GM23338 (cell line): ENCODE measurements at regions not wholly inside any gene's neighbourhood (a gene's known extent, or its start where the extent isn't known, plus 50 kb on each side); places are given as distances from the start of the nearest gene placed in this dataset.
A peak's percentile ranks its signal among the peaks of the same experiment; 100 is the strongest.

ENCODE experiments used
- ATAC-seq: fragments of 200-7000 bp; cut with Tn5 transposase; 3 replicates; pipeline ENCODE4 v1.9.1; 2020
- DNase-seq: peaks from one replicate; pipeline ENCODE4 v3.0.0-alpha.2; 2015; ENCODE audit warnings: low spot score
- H2AFZ ChIP-seq: fragments of 200-600 bp; sonication (generic); 2 replicates; pipeline ENCODE4 v1.8.0; 2016; ENCODE audit warnings: antibody characterized with exemption, mild to moderate bottlenecking, moderate library complexity
- H3F3A ChIP-seq: fragments of 200-600 bp; sonication (generic); replicated peaks from 2 replicates; pipeline ENCODE4 v1.8.0; 2017; ENCODE audit warnings: antibody characterized with exemption, mixed run types, low read depth
- H3K27ac ChIP-seq: fragments of 200-600 bp; sonication (generic); 2 replicates; pipeline ENCODE4 v1.6.1; 2016; ENCODE audit warnings: low read depth
- H3K27me3 ChIP-seq: fragments of 200-600 bp; sonication (generic); 2 replicates; pipeline ENCODE4 v1.8.0; 2016; ENCODE audit warnings: mild to moderate bottlenecking, mixed run types, moderate library complexity; ENCODE audit not compliant: insufficient read depth
- H3K36me3 ChIP-seq: fragments of 200-600 bp; sonication (generic); 2 replicates; pipeline ENCODE4 v1.8.0; 2016; ENCODE audit warnings: mild to moderate bottlenecking; ENCODE audit not compliant: insufficient read depth
- H3K4me1 ChIP-seq: fragments of 200-600 bp; sonication (generic); 2 replicates; pipeline ENCODE4 v1.8.0; 2016; ENCODE audit warnings: mild to moderate bottlenecking, moderate library complexity; ENCODE audit not compliant: insufficient read depth
- H3K4me2 ChIP-seq: fragments of 200-600 bp; sonication (generic); 2 replicates; pipeline ENCODE4 v1.7.1; 2017; ENCODE audit warnings: mixed run types
- H3K4me3 ChIP-seq: fragments of 200-600 bp; sonication (generic); 2 replicates; pipeline ENCODE4 v1.6.1; 2016; ENCODE audit warnings: mixed run types
- H3K79me2 ChIP-seq: fragments of 200-600 bp; sonication (generic); replicated peaks from 2 replicates; pipeline ENCODE4 v1.8.0; 2017; ENCODE audit warnings: mild to moderate bottlenecking; ENCODE audit not compliant: insufficient read depth
- H3K9me2 ChIP-seq: fragments of 200-600 bp; sonication (generic); 2 replicates; pipeline ENCODE4 v1.8.0; 2017; ENCODE audit not compliant: insufficient read depth
- H4K20me1 ChIP-seq: fragments of 200-600 bp; sonication (generic); replicated peaks from 2 replicates; pipeline ENCODE4 v1.8.0; 2017; ENCODE audit warnings: mild to moderate bottlenecking; ENCODE audit not compliant: insufficient read depth
- H3K27ac Mint-ChIP-seq: 2 replicates; pipeline ENCODE4 v1.8.0; 2020; ENCODE audit warnings: inconsistent platforms, mild to moderate bottlenecking, moderate library complexity, mixed read lengths
- H3K27me3 Mint-ChIP-seq: 3 replicates; pipeline ENCODE4 v1.8.0; 2022; ENCODE audit warnings: low read depth, mild to moderate bottlenecking, moderate library complexity, mixed read lengths, inconsistent platforms; ENCODE audit not compliant: insufficient read depth, poor library complexity
- H3K36me3 Mint-ChIP-seq: 3 replicates; pipeline ENCODE4 v1.8.0; 2021; ENCODE audit warnings: low read depth, mild to moderate bottlenecking, inconsistent platforms, moderate library complexity, mixed read lengths
- H3K4me1 Mint-ChIP-seq: 3 replicates; pipeline ENCODE4 v1.8.0; 2020; ENCODE audit warnings: mild to moderate bottlenecking, inconsistent platforms, mixed read lengths
- H3K4me3 Mint-ChIP-seq: 3 replicates; pipeline ENCODE4 v1.8.0; 2021; ENCODE audit warnings: moderate library complexity, mild to moderate bottlenecking, inconsistent platforms, mixed read lengths
- H3K9me3 Mint-ChIP-seq: 3 replicates; pipeline ENCODE4 v1.8.0; 2020; ENCODE audit warnings: moderate library complexity, mild to moderate bottlenecking, inconsistent platforms, mixed read lengths
- CREB1 ChIP-seq: fragments of 250-450 bp; sonication (Bioruptor Pico); IDR thresholded peaks from 2 replicates; pipeline ENCODE4 v1.5.0; 2020; ENCODE audit warnings: low read depth, mild to moderate bottlenecking, moderate library complexity
- EZH2 ChIP-seq: fragments of 200-600 bp; sonication (generic); IDR thresholded peaks from one replicate; pipeline ENCODE4 v1.8.0; 2017; ENCODE audit warnings: antibody characterized with exemption, mild to moderate bottlenecking, low read depth; ENCODE audit not compliant: unreplicated experiment
- JUNB ChIP-seq: IDR thresholded peaks from one replicate; pipeline ENCODE4 v1.6.1; 2016; ENCODE audit warnings: antibody characterized with exemption; ENCODE audit not compliant: unreplicated experiment
- POLR2AphosphoS5 ChIP-seq: IDR thresholded peaks from 2 replicates; pipeline ENCODE4 v1.6.1; 2016; ENCODE audit warnings: antibody characterized with exemption, low read depth
- STAT1 ChIP-seq: IDR thresholded peaks from one replicate; pipeline ENCODE4 v1.6.1; 2016; ENCODE audit warnings: antibody characterized with exemption; ENCODE audit not compliant: unreplicated experiment
- ZNF114 ChIP-seq: fragments of 250-450 bp; sonication (Bioruptor Pico); IDR thresholded peaks from 2 replicates; pipeline ENCODE4 v1.5.0; 2020; ENCODE audit warnings: mild to moderate bottlenecking, moderate library complexity
- ZNF331 ChIP-seq: fragments of 250-450 bp; sonication (Bioruptor Pico); IDR thresholded peaks from 2 replicates; pipeline ENCODE4 v1.5.0; 2020; ENCODE audit warnings: low read depth, mild to moderate bottlenecking, moderate library complexity
- TF ChIP-seq, protein P1 (sequence below), 2 experiments: fragments of 200-600 bp in 1 of 2; sonication (generic) in 1 of 2; conservative IDR thresholded peaks; 2 replicates each; pipeline versions ENCODE4 v1.5.1 to v1.6.1; 2016 to 2017; ENCODE audit warnings: antibody characterized with exemption in 2 of 2, low read depth in 2 of 2, mild to moderate bottlenecking in 2 of 2, moderate library complexity in 1 of 2
- TF ChIP-seq, protein P2 (sequence below): IDR thresholded peaks from one replicate; pipeline ENCODE4 v1.6.1; 2018; ENCODE audit warnings: antibody characterized with exemption; ENCODE audit not compliant: unreplicated experiment
- TF ChIP-seq, protein P3 (sequence below): fragments of 250-450 bp; sonication (Bioruptor Pico); IDR thresholded peaks from 2 replicates; pipeline ENCODE4 v1.5.0; 2020; ENCODE audit warnings: mild to moderate bottlenecking, moderate library complexity

DNA sequence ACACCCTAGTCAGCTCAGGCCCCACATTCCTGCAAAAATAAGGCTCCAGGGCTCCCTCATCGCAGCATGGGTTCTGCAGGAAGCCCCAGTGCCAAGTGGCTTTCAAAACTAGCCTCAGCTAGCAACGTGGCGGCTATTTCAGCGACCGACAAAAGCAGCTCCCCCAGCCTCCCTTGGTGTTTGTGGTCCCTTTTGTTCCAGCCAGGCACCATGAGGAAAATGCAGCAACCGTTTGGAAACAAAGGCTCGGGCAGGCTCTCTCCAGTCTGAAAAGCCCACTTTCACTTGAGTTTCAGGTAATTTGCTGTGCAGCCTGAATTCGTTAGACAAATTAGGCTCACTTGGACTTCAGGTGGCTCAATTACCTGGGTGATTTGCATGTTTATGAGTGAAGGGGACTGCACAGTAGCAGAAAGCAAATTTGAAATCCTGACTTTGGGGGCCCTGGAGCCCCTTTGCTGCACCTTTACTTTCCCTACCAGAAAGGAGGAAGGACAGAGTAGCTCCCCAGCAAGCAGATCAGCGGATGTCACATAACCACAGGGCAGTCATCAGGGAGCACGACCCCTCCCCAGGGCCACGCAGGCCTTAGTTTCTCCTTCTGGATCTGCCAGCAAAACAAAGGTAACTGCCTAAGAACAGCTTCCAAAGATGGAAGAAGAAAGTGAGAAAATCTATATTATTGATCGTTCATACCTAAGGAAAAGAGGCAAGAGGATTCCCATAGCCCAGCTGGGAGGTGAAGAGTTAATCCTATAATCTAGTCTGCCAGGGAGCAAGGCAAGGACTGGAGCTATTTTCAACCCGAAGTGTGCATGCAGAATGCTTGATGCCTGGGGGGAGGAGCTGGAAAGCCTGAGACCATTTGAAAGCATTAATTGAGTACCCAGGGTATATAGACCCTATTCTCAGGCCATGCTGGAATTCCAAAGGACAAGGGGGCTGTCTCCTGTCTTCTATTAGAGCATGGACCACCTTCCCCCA is 143.1 kb upstream of the SDK2 start (continued):
- TF ChIP-seq CREB1 (no peak), EZH2 (no peak)
- TF ChIP-seq, protein P1, sequence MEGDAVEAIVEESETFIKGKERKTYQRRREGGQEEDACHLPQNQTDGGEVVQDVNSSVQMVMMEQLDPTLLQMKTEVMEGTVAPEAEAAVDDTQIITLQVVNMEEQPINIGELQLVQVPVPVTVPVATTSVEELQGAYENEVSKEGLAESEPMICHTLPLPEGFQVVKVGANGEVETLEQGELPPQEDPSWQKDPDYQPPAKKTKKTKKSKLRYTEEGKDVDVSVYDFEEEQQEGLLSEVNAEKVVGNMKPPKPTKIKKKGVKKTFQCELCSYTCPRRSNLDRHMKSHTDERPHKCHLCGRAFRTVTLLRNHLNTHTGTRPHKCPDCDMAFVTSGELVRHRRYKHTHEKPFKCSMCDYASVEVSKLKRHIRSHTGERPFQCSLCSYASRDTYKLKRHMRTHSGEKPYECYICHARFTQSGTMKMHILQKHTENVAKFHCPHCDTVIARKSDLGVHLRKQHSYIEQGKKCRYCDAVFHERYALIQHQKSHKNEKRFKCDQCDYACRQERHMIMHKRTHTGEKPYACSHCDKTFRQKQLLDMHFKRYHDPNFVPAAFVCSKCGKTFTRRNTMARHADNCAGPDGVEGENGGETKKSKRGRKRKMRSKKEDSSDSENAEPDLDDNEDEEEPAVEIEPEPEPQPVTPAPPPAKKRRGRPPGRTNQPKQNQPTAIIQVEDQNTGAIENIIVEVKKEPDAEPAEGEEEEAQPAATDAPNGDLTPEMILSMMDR (conservative IDR thresholded peaks at IDR 0.05; ENCODE audit: low read depth in 2 of 2) = no peak

DNA sequence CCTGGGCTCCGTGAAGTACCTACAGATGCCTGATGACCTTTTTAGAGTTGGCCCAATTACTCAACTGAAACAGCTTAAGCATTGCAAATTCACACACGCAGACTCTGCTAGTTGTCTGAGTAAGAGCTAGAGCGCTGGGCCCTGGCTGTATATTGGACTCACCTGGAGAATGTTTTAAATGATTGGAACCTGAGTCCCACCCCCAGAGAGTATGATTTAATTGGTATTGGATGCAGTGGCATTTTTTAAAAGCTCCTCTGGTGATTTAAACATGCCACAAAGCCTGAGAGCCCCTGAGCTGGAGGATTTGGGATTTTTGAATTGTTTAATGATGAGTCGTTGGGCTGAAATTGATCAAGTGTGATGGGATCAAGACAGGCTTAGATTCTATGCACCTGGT is 143.9 kb upstream of the SDK2 start:
- 0 out of 2 replicates have a peak overlapping the region, but pooled peaks have one; percentile 38 for H3K4me2 ChIP-seq
- Mint-ChIP-seq H3K36me3 (no peaks in the 10 kb centered on the region), H3K4me1 (peaks cover 42% of the 10 kb centered on the region), H3K27me3 (peaks cover 7% of the 10 kb centered on the region), H3K9me3 (peaks cover 2% of the 10 kb centered on the region; the same call in 1 of the 3 replicates), H3K4me3 (no peak overlapping the region), H3K27ac (no peak overlapping the region)
- DNase-seq = no peak
- H3K4me1 ChIP-seq = peaks cover 19% of the 10 kb centered on the region
- H3K79me2 ChIP-seq = no peaks in the 10 kb centered on the region
- no peaks in the 10 kb centered on the region for H3F3A ChIP-seq
- H3K4me3 ChIP-seq = no peak overlapping the region
- no peaks in the 10 kb centered on the region for H4K20me1 ChIP-seq
- no peak for ATAC-seq
- H2AFZ ChIP-seq = peak overlapping the region; percentile 91
- no peak overlapping the region for H3K27ac ChIP-seq
- H3K9me2 ChIP-seq = no peaks in the 10 kb centered on the region
- no peaks in the 10 kb centered on the region for H3K27me3 ChIP-seq
- no peaks in the 10 kb centered on the region for H3K36me3 ChIP-seq
- no peak for TF ChIP-seq ZNF331 (CRISPR knock-in tag)
- no peak for TF ChIP-seq CREB1
- no peak for TF ChIP-seq POLR2AphosphoS5
- TF ChIP-seq ZNF114 (CRISPR knock-in tag) = no peak
- no peak for TF ChIP-seq JUNB
- TF ChIP-seq, protein P2, sequence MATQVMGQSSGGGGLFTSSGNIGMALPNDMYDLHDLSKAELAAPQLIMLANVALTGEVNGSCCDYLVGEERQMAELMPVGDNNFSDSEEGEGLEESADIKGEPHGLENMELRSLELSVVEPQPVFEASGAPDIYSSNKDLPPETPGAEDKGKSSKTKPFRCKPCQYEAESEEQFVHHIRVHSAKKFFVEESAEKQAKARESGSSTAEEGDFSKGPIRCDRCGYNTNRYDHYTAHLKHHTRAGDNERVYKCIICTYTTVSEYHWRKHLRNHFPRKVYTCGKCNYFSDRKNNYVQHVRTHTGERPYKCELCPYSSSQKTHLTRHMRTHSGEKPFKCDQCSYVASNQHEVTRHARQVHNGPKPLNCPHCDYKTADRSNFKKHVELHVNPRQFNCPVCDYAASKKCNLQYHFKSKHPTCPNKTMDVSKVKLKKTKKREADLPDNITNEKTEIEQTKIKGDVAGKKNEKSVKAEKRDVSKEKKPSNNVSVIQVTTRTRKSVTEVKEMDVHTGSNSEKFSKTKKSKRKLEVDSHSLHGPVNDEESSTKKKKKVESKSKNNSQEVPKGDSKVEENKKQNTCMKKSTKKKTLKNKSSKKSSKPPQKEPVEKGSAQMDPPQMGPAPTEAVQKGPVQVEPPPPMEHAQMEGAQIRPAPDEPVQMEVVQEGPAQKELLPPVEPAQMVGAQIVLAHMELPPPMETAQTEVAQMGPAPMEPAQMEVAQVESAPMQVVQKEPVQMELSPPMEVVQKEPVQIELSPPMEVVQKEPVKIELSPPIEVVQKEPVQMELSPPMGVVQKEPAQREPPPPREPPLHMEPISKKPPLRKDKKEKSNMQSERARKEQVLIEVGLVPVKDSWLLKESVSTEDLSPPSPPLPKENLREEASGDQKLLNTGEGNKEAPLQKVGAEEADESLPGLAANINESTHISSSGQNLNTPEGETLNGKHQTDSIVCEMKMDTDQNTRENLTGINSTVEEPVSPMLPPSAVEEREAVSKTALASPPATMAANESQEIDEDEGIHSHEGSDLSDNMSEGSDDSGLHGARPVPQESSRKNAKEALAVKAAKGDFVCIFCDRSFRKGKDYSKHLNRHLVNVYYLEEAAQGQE = no peak
- TF ChIP-seq STAT1 = no peak
- no peak for TF ChIP-seq EZH2
- TF ChIP-seq, protein P3, sequence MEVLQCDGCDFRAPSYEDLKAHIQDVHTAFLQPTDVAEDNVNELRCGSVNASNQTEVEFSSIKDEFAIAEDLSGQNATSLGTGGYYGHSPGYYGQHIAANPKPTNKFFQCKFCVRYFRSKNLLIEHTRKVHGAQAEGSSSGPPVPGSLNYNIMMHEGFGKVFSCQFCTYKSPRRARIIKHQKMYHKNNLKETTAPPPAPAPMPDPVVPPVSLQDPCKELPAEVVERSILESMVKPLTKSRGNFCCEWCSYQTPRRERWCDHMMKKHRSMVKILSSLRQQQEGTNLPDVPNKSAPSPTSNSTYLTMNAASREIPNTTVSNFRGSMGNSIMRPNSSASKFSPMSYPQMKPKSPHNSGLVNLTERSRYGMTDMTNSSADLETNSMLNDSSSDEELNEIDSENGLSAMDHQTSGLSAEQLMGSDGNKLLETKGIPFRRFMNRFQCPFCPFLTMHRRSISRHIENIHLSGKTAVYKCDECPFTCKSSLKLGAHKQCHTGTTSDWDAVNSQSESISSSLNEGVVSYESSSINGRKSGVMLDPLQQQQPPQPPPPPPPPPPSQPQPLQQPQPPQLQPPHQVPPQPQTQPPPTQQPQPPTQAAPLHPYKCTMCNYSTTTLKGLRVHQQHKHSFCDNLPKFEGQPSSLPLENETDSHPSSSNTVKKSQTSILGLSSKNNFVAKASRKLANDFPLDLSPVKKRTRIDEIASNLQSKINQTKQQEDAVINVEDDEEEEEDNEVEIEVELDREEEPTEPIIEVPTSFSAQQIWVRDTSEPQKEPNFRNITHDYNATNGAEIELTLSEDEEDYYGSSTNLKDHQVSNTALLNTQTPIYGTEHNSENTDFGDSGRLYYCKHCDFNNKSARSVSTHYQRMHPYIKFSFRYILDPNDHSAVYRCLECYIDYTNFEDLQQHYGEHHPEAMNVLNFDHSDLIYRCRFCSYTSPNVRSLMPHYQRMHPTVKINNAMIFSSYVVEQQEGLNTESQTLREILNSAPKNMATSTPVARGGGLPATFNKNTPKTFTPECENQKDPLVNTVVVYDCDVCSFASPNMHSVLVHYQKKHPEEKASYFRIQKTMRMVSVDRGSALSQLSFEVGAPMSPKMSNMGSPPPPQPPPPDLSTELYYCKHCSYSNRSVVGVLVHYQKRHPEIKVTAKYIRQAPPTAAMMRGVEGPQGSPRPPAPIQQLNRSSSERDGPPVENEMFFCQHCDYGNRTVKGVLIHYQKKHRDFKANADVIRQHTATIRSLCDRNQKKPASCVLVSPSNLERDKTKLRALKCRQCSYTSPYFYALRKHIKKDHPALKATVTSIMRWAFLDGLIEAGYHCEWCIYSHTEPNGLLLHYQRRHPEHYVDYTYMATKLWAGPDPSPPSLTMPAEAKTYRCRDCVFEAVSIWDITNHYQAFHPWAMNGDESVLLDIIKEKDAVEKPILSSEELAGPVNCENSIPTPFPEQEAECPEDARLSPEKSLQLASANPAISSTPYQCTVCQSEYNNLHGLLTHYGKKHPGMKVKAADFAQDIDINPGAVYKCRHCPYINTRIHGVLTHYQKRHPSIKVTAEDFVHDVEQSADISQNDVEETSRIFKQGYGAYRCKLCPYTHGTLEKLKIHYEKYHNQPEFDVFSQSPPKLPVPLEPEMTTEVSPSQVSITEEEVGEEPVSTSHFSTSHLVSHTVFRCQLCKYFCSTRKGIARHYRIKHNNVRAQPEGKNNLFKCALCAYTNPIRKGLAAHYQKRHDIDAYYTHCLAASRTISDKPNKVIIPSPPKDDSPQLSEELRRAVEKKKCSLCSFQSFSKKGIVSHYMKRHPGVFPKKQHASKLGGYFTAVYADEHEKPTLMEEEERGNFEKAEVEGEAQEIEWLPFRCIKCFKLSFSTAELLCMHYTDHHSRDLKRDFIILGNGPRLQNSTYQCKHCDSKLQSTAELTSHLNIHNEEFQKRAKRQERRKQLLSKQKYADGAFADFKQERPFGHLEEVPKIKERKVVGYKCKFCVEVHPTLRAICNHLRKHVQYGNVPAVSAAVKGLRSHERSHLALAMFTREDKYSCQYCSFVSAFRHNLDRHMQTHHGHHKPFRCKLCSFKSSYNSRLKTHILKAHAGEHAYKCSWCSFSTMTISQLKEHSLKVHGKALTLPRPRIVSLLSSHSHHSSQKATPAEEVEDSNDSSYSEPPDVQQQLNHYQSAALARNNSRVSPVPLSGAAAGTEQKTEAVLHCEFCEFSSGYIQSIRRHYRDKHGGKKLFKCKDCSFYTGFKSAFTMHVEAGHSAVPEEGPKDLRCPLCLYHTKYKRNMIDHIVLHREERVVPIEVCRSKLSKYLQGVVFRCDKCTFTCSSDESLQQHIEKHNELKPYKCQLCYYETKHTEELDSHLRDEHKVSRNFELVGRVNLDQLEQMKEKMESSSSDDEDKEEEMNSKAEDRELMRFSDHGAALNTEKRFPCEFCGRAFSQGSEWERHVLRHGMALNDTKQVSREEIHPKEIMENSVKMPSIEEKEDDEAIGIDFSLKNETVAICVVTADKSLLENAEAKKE (CRISPR knock-in tag) = no peak
